LNCAP (cell line): ENCODE measurements at regions not wholly inside any gene's neighbourhood (a gene's known extent, or its start where the extent isn't known, plus 50 kb on each side); places are given as distances from the start of the nearest gene placed in this dataset.

ENCODE experiments used
- CTCF ChIP-seq: fragments of 450-650 bp; IDR thresholded peaks from 2 replicates; pipeline ENCODE4 v1.5.1; 2017; ENCODE audit warnings: mild to moderate bottlenecking

- TF ChIP-seq CTCF = no peak
Observed at GRCh38 chr4:89570931-89571330, 263.3 kb upstream of the GPRIN3 start.

GRCh38 chr4:89567936-89568335 lies 260.3 kb upstream of the GPRIN3 start:
- TF ChIP-seq CTCF = no peak

GRCh38 chr4:89563431-89563830 lies 255.8 kb upstream of the GPRIN3 start:
- no peak for TF ChIP-seq CTCF

DNA sequence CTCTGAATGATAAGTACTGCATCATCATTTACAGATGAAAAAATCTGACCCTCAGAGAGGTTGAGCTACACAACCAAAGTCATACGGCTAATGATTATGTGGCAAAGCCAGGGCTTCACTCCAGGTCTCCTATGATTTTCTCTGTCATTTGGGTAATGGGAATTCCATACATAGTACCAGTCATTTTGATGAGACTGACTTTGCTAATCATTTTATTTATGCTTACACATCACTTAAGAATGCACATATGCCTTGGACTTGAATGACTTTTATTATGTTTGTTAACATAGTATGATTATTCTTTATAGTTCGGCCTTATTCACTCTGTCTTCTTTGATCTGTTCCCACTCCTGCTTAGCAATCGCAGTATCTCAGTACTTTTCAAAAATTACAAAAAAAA lies 255.1 kb upstream of the GPRIN3 start:
- TF ChIP-seq CTCF = no peak

GRCh38 chr4:89561048-89561447 lies 253.4 kb upstream of the GPRIN3 start:
- no peak for TF ChIP-seq CTCF

- peak; percentile 59 for TF ChIP-seq CTCF
Observed at GRCh38 chr4:89558147-89558546, 250.5 kb upstream of the GPRIN3 start.

- TF ChIP-seq CTCF = no peak
Observed at GRCh38 chr4:89556601-89557305, 249.2 kb upstream of the GPRIN3 start.

DNA sequence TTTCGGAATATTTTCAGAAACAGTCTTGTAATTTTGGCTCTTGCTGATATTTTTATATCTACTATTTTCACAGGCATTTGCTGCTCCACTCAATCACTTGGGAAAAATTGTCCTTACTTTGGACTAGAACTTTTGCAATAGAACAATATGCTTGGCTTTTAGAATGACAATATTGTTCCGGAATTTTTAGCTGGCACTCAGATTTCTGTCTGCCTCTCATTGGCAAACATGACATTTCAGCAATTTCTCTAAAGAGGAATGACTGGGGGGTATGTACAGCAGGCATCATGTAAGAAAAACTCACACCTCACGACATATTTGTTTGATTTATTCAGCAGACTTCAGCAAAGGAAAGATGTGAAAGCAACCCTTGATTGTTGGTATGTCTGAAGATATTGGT lies 243.6 kb upstream of the GPRIN3 start:
- no peak for TF ChIP-seq CTCF
